ENCODE measurements at regions not wholly inside any gene's neighbourhood (a gene's known extent, or its start where the extent isn't known, plus 50 kb on each side); places are given as distances from the start of the nearest gene placed in this dataset.

DNA sequence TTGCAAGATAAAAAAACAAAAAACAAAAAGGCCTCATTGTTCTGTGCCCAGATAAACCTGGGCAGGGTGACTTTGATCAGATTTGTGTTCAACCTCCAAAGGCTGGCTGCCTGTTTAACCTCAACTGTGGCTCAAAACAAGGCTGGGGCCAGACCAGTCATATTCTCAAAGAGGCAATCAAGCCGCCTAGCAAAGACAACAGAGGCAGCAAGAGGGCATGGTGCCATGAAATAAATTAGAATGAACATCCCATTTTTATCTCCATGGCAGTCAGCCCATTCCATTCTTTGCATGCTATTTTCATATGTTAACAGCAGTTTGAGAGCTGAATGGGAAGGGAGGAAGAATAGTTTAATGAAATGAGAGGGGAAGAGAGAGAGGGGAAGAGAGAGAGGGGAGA lies 1150.3 kb downstream of the TYW1 start:
- TF ChIP-seq POLR2AphosphoS5 (IDR thresholded peaks at IDR 0.05; ENCODE audit: borderline replicate concordance, low read depth, low read length) = no peak
- no peak for TF ChIP-seq EZH2 (IDR thresholded peaks at IDR 0.05)
- no peak for TF ChIP-seq FOXP2 (optimal IDR thresholded peaks at IDR 0.05; ENCODE audit: control extremely low read depth, extremely low read length, insufficient read depth)
